NB4 (cell line): ENCODE measurements at regions not wholly inside any gene's neighbourhood (a gene's known extent, or its start where the extent isn't known, plus 50 kb on each side); places are given as distances from the start of the nearest gene placed in this dataset.

Experiments used
- MYC ChIP-seq: IDR thresholded peaks from 2 replicates; pipeline ENCODE4 v1.6.1; 2011; ENCODE audit warnings: low read depth, low read length
- POLR2A ChIP-seq: IDR thresholded peaks from 2 replicates; pipeline ENCODE4 v1.6.1; 2011; ENCODE audit warnings: mild to moderate bottlenecking; ENCODE audit not compliant: insufficient read length; ENCODE audit errors: extremely low read depth
- TF ChIP-seq, protein P1 (sequence below): IDR thresholded peaks from one replicate; pipeline ENCODE4 v1.5.1; 2012; ENCODE audit warnings: low read depth, low read length
- TF ChIP-seq, protein P2 (sequence below): IDR thresholded peaks from 2 replicates; pipeline ENCODE4 v1.6.1; 2011; ENCODE audit warnings: low read depth, low read length

DNA sequence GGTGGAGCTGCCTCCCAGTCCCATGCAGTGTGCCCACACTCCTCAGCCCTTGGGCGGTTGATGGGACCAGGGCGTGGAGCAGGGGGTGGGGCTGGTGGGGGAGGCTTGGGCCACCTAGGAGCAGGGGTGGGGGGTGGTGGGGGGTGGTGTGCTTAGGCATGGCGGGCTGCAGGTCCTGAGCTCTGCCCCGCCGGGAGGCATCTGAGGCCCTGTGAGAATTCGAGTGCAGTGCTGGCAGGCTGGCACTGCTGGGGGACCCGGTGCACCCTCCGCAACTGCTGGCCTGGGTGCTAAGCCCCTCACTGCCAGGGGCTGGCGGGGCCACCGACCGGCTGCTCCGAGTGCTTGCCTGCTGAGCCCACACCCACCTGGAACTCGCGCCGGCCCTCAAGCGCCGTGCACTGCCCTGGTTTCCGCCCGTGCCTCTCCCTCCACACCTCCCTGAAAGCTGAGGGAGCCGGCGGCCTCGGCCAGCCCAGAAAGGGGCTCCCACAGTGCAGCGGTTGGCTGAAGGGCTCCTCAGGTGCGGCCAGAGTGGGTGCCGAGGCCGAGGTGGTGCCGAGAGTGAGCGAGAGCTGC is 59.6 kb upstream of the PRL start:
- TF ChIP-seq POLR2A = no peak
- TF ChIP-seq, protein P1, sequence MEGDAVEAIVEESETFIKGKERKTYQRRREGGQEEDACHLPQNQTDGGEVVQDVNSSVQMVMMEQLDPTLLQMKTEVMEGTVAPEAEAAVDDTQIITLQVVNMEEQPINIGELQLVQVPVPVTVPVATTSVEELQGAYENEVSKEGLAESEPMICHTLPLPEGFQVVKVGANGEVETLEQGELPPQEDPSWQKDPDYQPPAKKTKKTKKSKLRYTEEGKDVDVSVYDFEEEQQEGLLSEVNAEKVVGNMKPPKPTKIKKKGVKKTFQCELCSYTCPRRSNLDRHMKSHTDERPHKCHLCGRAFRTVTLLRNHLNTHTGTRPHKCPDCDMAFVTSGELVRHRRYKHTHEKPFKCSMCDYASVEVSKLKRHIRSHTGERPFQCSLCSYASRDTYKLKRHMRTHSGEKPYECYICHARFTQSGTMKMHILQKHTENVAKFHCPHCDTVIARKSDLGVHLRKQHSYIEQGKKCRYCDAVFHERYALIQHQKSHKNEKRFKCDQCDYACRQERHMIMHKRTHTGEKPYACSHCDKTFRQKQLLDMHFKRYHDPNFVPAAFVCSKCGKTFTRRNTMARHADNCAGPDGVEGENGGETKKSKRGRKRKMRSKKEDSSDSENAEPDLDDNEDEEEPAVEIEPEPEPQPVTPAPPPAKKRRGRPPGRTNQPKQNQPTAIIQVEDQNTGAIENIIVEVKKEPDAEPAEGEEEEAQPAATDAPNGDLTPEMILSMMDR = no peak
- TF ChIP-seq, protein P2, sequence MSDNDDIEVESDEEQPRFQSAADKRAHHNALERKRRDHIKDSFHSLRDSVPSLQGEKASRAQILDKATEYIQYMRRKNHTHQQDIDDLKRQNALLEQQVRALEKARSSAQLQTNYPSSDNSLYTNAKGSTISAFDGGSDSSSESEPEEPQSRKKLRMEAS = no peak
- TF ChIP-seq MYC = no peak
